GM21447 (cell line): ENCODE measurements at regions not wholly inside any gene's neighbourhood (a gene's known extent, or its start where the extent isn't known, plus 50 kb on each side); places are given as distances from the start of the nearest gene placed in this dataset.

Experiments used
- ATAC-seq: cut with Tn5 transposase; IDR thresholded peaks from one replicate; pipeline ENCODE4 v1.9.1; 2021; ENCODE audit not compliant: unreplicated experiment

GRCh38 chr18:41756141-41756540 lies 198.9 kb upstream of the PIK3C3 start:
- no peak for ATAC-seq

DNA sequence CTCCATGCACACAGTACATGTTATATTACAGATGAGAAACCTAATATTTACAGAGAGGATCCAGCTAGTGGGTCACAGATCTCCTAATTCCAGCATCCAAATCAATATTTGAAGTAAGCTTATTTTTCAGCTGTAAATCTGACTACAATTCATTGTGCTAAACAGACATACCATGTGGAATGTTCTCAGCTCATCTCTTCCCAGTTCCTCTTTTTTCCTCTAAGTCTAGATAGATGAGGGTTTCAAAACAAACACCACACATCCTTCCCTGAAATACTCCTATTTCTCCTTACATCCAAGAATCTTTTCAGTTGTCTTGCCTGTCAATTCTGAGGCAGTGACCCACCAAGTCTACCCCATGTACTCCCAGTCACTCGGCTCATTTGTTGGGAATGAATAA lies 200.7 kb upstream of the PIK3C3 start:
- ATAC-seq: no peak

GRCh38 chr18:41753826-41754225 lies 201.2 kb upstream of the PIK3C3 start:
- no peak for ATAC-seq

GRCh38 chr18:41752826-41753225 lies 202.2 kb upstream of the PIK3C3 start:
- no peak for ATAC-seq

DNA sequence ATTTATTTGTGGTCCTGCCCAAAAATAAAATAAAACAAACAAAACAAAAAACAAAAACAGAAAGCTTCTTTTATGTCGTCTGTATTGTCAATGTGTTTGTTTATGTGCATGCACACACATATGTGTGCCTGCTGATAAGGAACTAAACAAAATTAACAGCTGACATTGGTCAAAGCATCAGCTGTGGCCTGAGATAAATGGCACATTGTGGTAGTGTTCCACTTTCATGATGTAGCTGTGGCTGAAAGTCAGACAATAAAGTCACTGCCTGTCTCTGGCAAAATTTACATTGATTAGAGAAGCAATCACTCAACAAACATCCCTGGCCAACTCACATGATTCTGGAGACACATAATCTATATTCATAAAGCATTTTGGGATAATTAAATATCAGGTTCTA lies 203.4 kb upstream of the PIK3C3 start:
- no peak for ATAC-seq

DNA sequence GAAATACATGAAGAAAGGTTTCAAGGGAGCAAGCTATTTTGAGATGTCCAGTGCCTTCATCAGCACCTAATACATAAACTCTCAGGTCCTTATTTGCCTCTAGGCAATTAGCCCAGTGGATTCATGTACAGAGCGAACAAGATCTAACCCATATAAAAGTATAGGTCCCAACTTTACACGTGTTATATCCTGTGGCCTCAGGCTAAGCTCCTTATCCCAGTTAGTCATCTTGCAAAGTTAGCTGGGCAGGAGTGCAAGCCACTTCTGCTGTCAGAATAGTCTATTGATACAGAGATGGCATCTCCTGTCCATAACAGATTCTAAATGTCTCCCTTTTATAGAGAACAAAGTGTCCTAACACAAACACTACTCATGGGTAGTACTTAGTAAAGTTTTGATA lies 203.9 kb upstream of the PIK3C3 start:
- no peak for ATAC-seq

DNA sequence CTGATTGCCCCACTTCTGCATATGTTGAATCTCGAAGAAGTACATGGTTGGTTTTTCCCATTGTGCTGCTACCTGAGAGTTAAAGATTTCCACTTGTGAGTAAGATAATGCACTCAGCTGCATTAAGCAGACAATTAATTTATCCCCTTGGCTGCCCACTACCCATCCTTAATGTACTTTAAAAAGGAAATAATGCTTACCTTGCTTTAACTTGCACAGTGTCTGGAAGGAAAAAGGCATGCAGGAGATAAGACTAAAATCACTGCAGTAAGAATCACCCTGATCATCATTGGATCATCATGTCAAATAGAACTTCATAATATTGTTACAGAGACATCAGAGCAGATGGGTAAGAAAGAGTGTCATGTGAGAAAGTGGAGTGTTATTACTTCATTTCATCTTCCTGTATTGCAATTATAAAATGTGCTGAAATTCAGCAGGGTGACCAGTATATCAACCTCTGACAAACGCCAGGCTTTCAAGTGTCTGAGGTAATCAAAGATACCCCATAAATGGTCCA lies 207.3 kb upstream of the PIK3C3 start:
- ATAC-seq: no peak

DNA sequence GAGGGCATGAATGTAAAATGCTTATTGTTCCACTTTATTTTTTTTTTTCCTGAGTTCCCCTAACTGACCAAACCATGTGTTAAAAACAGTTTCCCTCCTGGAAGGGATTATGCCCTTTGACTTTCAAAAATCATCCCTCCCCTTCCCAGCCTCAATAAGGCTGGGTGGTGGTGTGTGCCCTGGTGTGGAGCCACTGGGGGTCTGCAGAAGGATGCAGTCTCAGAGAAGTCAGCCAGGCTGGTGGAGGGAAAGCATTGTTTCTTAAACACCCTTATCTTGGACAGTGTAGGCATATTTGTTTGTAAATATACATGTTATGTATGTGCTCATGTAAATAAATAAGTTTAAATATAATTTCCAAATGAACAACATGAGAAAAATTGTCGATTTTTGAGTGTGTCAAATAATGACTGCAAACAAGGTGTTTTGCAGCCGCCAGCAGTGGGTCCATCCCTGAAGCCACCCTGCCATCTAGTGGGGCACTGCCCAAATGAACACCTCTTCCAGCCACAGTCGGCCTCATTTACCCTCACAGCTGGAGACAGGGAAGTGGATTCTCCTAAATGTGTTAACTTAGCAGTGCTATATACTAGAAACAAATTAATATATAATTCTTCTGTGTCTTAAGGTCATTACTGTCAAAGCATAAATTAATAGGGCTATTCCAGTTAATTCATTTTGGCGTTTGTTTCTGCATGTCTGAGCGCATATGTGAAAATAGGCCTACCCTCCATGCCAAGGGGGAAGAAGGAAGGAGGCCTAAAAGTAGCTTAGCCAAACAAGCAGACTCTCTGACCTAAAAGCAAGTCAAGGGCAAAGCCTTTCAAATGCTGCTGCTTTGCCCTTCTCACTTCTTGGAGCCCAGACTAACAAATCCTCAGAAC lies 209.6 kb upstream of the PIK3C3 start:
- no peak for ATAC-seq

- no peak for ATAC-seq
Measured at GRCh38 chr18:41744421-41745030, 210.5 kb upstream of the PIK3C3 start.

DNA sequence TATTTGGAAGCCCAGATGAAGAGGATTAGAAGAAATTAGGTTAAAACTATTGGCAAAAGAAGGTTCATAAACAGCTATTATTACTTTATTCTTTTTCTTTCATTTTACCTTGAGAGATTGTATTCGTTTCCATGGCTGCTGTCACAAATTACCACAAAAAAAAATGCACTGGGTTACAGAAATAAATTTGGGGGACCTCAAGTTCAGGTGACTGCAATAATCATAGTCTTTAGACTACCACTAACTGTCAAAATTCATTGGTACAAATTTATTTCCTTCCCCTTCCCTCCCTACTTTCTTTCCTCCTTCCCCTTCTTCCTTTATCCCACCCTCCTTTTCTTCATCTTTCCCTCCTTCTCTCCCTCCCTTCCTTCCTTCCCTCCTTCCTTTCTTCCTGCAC lies 217.8 kb upstream of the PIK3C3 start:
- ATAC-seq: no peak

DNA sequence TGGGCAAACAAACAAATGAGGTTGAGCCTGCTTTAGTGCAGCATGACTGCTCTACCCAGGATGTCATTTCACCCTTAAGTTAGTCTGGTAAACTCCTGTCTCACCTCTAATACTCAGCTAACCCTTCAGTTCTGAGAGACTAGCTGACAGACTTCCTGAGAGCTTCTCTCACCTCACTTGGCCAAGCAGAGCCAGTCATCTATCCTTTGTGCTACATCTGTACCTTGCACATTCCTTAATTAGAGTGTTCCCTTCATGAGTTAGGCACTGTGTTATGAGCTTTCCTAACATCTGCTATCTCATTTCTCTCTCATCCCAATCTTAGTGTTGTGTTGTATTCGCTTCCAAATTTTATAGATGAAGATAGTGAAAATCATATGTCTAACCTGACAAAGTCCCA lies 220.1 kb upstream of the PIK3C3 start:
- ATAC-seq: no peak

DNA sequence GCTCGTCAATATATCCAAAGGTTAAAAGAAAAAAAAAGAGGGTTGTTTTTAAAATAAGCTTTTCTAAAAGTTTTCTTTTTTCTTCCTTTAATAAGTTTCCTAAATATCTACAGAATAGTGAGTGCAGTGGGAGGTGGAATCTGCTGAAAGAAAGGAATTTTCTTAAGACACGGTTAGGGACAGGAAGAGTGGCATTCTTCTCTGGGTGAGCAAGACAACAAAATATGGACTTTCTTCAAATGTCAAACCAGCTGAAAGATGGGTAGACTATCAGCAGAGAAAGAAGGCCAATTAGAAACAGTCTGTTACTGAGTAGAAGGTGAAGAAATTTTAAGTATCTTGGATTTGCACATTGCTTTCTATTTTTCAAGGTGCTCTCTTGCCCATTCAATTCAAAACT lies 222.7 kb upstream of the PIK3C3 start:
- no peak for ATAC-seq

- ATAC-seq: no peak
Measured at GRCh38 chr18:41731884-41732283, 223.2 kb upstream of the PIK3C3 start.

DNA sequence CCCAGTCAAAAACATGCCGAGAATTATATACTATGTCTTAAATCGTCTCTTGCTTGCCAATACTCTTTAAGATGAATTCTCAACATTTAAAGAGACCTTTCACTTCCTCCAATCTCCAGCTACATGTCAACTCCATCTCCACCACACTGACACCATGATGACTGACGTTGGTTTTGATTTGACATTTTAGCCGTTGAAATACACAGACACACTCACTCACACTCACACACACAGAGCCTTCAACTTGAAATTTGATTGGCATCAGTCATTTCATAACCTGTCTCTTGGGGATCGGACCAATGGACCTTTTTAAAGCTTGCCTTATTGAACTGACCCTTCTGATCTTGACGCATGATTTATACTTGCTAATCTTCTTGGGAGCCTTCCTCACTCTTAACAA lies 230.8 kb upstream of the PIK3C3 start:
- ATAC-seq: no peak

- ATAC-seq: no peak
Measured at GRCh38 chr18:41721103-41721790, 233.8 kb upstream of the PIK3C3 start.

- no peak for ATAC-seq
Measured at GRCh38 chr18:41720226-41720625, 234.8 kb upstream of the PIK3C3 start.

GRCh38 chr18:41719808-41720207 lies 235.2 kb upstream of the PIK3C3 start:
- ATAC-seq: no peak

DNA sequence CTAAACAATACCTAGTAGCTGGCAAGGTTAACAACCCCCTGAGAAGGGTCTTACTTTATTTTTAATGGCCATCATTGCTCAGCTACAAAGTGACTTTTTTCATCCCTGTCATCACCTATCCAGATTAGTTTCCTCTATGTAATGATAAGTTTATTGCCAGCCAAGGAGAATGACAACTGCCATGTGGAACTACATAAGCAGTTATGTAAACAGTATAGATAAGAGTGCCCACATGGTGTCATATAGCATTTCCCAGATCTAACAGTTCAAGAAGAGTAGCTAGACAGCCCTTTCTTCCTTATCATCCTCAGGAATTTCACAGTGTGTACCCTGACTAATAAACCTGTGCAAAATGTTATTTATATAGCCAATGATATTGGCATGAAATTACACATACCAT lies 240.2 kb upstream of the PIK3C3 start:
- no peak for ATAC-seq

DNA sequence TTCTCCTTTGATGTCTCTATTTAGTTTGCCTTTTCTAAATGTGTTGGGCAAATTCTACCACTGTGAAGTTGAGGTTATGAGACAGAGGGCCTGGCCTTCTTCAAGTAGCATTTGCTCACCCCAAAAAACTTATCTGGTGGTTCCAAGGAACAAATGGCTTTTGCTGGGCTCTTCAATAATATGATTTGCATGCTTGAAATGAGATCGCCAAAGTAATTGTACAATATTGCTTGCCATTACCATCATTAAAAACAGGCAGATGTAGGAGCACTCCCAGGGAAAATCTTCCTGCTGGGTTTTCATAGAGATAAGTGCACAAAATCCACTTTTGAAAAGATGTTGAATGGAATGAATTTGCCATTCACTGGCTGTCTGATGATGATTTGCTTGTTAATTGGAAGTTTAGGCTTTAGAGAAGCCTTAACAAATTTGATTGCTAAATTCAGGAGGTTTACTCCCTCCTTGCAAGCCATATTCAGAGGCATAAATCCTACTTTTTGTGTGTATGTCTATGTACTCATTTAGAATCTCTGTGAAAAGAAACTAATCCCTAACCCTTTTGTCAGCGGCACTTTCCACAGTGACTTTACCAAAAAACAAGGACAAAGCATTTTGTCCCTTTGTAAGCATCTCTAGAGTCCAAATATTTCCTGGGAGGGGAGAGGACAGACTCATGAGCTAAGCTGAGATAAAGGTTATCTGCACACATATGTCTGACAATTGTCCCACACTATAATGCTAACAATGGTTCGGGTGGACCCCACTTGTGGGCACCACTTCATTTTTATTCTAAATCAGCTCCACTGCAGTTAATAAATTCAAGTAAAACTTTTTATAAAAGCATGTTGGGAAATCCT lies 240.8 kb upstream of the PIK3C3 start:
- ATAC-seq: no peak

- no peak for ATAC-seq
Measured at GRCh38 chr18:41706301-41706700, 248.7 kb upstream of the PIK3C3 start.
